A549 (cell line): ENCODE measurements at regions not wholly inside any gene's neighbourhood (a gene's known extent, or its start where the extent isn't known, plus 50 kb on each side); places are given as distances from the start of the nearest gene placed in this dataset.
"Not testable (repeated sequence)": the region's sequence is repeated elsewhere in the genome, so short reads cannot be mapped to it uniquely, and the experiment has no call there.

Source experiments
- ATAC-seq, 2 experiments: fragments of 200-7000 bp in 1 of 2; fragments of >200 bp in 1 of 2; cut with Nextera tagmentation in 1 of 2; cut with Tn5 transposase in 1 of 2; 3 replicates each; pipeline versions ENCODE4 v1.8.0 to v1.9.1; 2018 to 2020; ENCODE audit warnings: mild to moderate bottlenecking in 1 of 2, moderate library complexity in 1 of 2
- CTCF ChIA-PET: fragments of 300-600 bp; sonication (Branson Sonifier 250); formaldehyde crosslinking; extraction: SDS; loops from one replicate; lab custom pipeline; 2021; ENCODE audit warnings: antibody characterized with exemption, inconsistent platforms; lab: Yijun Ruan, JAX
- POLR2A ChIA-PET: fragments of 350-600 bp; formaldehyde crosslinking; extraction: SDS; loops from one replicate; lab custom pipeline; 2021; ENCODE audit warnings: antibody characterized with exemption, inconsistent platforms; lab: Yijun Ruan, JAX
- DNase-seq, 2 experiments: peaks; one replicate each; pipeline versions ENCODE4 v3.0.0 to v3.0.0-alpha.2; 2011 to 2016; ENCODE audit warnings: low read depth in 1 of 2, low spot score in 1 of 2
- FAIRE-seq: peaks from 2 replicates; lab custom pipeline; 2011; peaks lifted over from hg19 to GRCh38; lab: Jason Lieb, UNC
- H3K27ac ChIP-seq, 2 experiments: fragments of >200 bp; sonication (Bioruptor Twin); formaldehyde crosslinking; 3 replicates each; pipeline ENCODE4 v1.5.1; 2016 to 2017
- H3K4me1 ChIP-seq: fragments of >200 bp; sonication (Bioruptor Twin); formaldehyde crosslinking; 3 replicates; pipeline ENCODE4 v1.6.1; 2016
- H3K4me2 ChIP-seq: fragments of >200 bp; sonication (Bioruptor Twin); formaldehyde crosslinking; 3 replicates; pipeline ENCODE4 v1.6.1; 2016
- H3K4me3 ChIP-seq: fragments of >200 bp; sonication (Bioruptor Twin); formaldehyde crosslinking; 3 replicates; pipeline ENCODE4 v1.5.1; 2016
- H3K9me3 ChIP-seq: fragments of >200 bp; sonication (Bioruptor Twin); formaldehyde crosslinking; 3 replicates; pipeline ENCODE4 v1.6.1; 2016
- BHLHE40 ChIP-seq: IDR thresholded peaks from 2 replicates; pipeline ENCODE4 v1.6.1; 2012; ENCODE audit warnings: low read depth, low read length, inconsistent platforms
- CBX8 ChIP-seq: fragments of 200-600 bp; sonication (generic); IDR thresholded peaks from 2 replicates; pipeline ENCODE4 v1.6.1; 2016
- CEBPB ChIP-seq, 2 experiments: fragments of >200 bp in 1 of 2; sonication (Bioruptor Twin) in 1 of 2; formaldehyde crosslinking in 1 of 2; IDR thresholded peaks; 2 replicates each; pipeline ENCODE4 v1.6.1; 2012 to 2016
- EHMT2 ChIP-seq: fragments of 200-600 bp; sonication (generic); IDR thresholded peaks from 2 replicates; pipeline ENCODE4 v1.6.1; 2016; ENCODE audit warnings: antibody characterized with exemption, low read depth, mild to moderate bottlenecking, moderate library complexity
- ESRRA ChIP-seq: fragments of 150-350 bp; IDR thresholded peaks from 2 replicates; pipeline ENCODE4 v1.6.1; 2014; ENCODE audit warnings: mild to moderate bottlenecking, low read length, borderline replicate concordance
- FOSL2 ChIP-seq, 2 experiments: fragments of 450-650 bp in 1 of 2; fragments of >200 bp in 1 of 2; sonication (Bioruptor Twin) in 1 of 2; formaldehyde crosslinking; IDR thresholded peaks; 2 replicates each; pipeline versions ENCODE4 v1.5.0 to v1.6.1; 2016 to 2020; ENCODE audit warnings: mild to moderate bottlenecking in 1 of 2, moderate library complexity in 1 of 2
- HDAC2 ChIP-seq: fragments of 200-600 bp; sonication (generic); IDR thresholded peaks from 2 replicates; pipeline ENCODE4 v1.6.1; 2016
- HEYL ChIP-seq: fragments of 250-450 bp; sonication (Bioruptor Pico); IDR thresholded peaks from 2 replicates; pipeline ENCODE4 v1.8.0; 2021; ENCODE audit warnings: mild to moderate bottlenecking, moderate library complexity
- HOXA7 ChIP-seq: fragments of 250-450 bp; sonication (Bioruptor Pico); IDR thresholded peaks from 2 replicates; pipeline ENCODE4 v1.5.0; 2020; ENCODE audit warnings: mild to moderate bottlenecking, moderate library complexity
- HOXB5 ChIP-seq: fragments of 250-450 bp; sonication (Bioruptor Pico); IDR thresholded peaks from 2 replicates; pipeline ENCODE4 v1.5.0; 2020; ENCODE audit warnings: mild to moderate bottlenecking, moderate library complexity
- JUN ChIP-seq, 2 experiments: fragments of >200 bp; sonication (Bioruptor Twin); formaldehyde crosslinking; IDR thresholded peaks; 2 replicates in 1 of 2; 3 replicates in 1 of 2; pipeline ENCODE4 v1.6.1; 2016 to 2017
- KDM1A ChIP-seq: fragments of 200-600 bp; sonication (generic); IDR thresholded peaks from 2 replicates; pipeline ENCODE4 v1.6.1; 2016; ENCODE audit warnings: low read depth, mild to moderate bottlenecking
- MAZ ChIP-seq: fragments of 150-350 bp; IDR thresholded peaks from 2 replicates; pipeline ENCODE4 v1.6.1; 2014; ENCODE audit warnings: antibody characterized with exemption, low read depth, low read length, borderline replicate concordance
- NFE2L2 ChIP-seq: fragments of 150-350 bp; conservative IDR thresholded peaks from 2 replicates; pipeline ENCODE4 v1.6.1; 2014; ENCODE audit warnings: low read length
- NPAS2 ChIP-seq: fragments of 250-450 bp; sonication (Bioruptor Pico); IDR thresholded peaks from 2 replicates; pipeline ENCODE4 v1.8.0; 2022; ENCODE audit warnings: mild to moderate bottlenecking, moderate library complexity, borderline replicate concordance
- POLR2AphosphoS2 ChIP-seq: conservative IDR thresholded peaks from 2 replicates; pipeline ENCODE4 v1.6.1; 2012; ENCODE audit warnings: low read length, improper control_type of control experiment, inconsistent platforms
- RARB ChIP-seq: fragments of 250-450 bp; sonication (Bioruptor Pico); IDR thresholded peaks from 2 replicates; pipeline ENCODE4 v1.8.0; 2021; ENCODE audit warnings: mild to moderate bottlenecking, moderate library complexity
- RFX5 ChIP-seq: fragments of 450-650 bp; IDR thresholded peaks from 2 replicates; pipeline ENCODE4 v1.7.1; 2014; ENCODE audit warnings: antibody characterized with exemption, mild to moderate bottlenecking, moderate library complexity
- RNF2 ChIP-seq: fragments of 200-600 bp; sonication (generic); IDR thresholded peaks from 2 replicates; pipeline ENCODE4 v1.6.1; 2016; ENCODE audit warnings: low read depth, mild to moderate bottlenecking, antibody characterized with exemption, moderate library complexity, borderline replicate concordance
- SMC3 ChIP-seq: fragments of >200 bp; sonication (Bioruptor Twin); formaldehyde crosslinking; IDR thresholded peaks from 3 replicates; pipeline ENCODE4 v1.6.1; 2018; ENCODE audit warnings: inconsistent platforms
- SREBF2 ChIP-seq: fragments of 450-650 bp; IDR thresholded peaks from 2 replicates; pipeline ENCODE4 v1.6.1; 2014; ENCODE audit warnings: mild to moderate bottlenecking, moderate library complexity
- TFCP2L1 ChIP-seq: fragments of 250-450 bp; sonication (Bioruptor Pico); IDR thresholded peaks from 2 replicates; pipeline ENCODE4 v1.5.0; 2021; ENCODE audit warnings: mild to moderate bottlenecking
- TP53 ChIP-seq: fragments of 250-450 bp; sonication (Bioruptor Pico); IDR thresholded peaks from 2 replicates; pipeline ENCODE4 v1.5.0; 2021; ENCODE audit warnings: mild to moderate bottlenecking, moderate library complexity
- ZFP36 ChIP-seq: fragments of 450-650 bp; IDR thresholded peaks from 2 replicates; pipeline ENCODE4 v1.6.1; 2014; ENCODE audit warnings: borderline replicate concordance; ENCODE audit not compliant: partially characterized antibody
- WGBS: methylation state at CpG from one replicate; pipeline ENCODE4 v1.1.6; 2017; ENCODE audit errors: missing lambda C conversion rate; 5-methylcytosine and 5-hydroxymethylcytosine counted together
- TF ChIP-seq, protein P1 (sequence below): fragments of 250-450 bp; sonication (Bioruptor Pico); IDR thresholded peaks from 2 replicates; pipeline ENCODE4 v1.5.0; 2021; ENCODE audit warnings: mild to moderate bottlenecking, moderate library complexity, borderline replicate concordance
- TF ChIP-seq, protein P2 (sequence below): IDR thresholded peaks from 2 replicates; pipeline ENCODE4 v1.6.1; 2012; ENCODE audit warnings: low read depth, borderline replicate concordance
- TF ChIP-seq, protein P3 (sequence below): IDR thresholded peaks from 2 replicates; pipeline ENCODE4 v1.6.1; 2012
- TF ChIP-seq, protein P4 (sequence below): fragments of 150-350 bp; IDR thresholded peaks from 2 replicates; pipeline ENCODE4 v1.6.1; 2014; ENCODE audit warnings: low read depth, mild to moderate bottlenecking, low read length

DNA sequence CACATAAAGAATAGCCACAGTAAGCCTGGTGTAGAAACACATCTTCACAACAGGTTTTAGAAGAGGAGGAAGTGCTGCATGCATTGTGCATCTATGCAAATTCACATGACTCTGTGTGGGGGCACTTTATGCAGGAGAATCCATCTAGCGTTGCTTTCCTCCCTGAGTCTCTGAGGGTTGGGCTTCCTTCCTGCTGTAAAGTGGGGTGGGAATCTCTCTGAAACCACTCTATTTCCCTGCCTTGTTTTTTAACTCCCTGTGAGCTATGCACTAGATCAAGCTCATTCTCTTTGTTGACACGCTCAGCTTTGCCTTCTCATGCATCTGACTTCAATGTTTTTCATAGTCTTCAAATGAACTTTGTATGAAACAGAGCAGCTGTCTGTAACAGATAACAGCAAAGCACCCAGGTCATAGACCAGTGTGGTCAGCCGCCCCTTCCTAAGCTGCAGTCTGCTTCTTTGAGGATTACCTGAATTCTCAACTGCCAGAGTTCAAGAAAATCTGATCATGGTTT, 102.7 kb upstream of the DPH5 start:
- no peak for ATAC-seq
- H3K4me3 ChIP-seq, result no peak overlapping the region
- TF ChIP-seq RARB (CRISPR knock-in tag) (no peak), TFCP2L1 (CRISPR knock-in tag) (no peak), CBX8 (no peak)
- TF ChIP-seq, all 56 proteins: peak for 0
- FAIRE-seq (no peak), DNase-seq (no peak)
- ChIA-PET CTCF (interaction anchor here (0.7 kb wide), 1 partner anchor 315 kb away, joined by 3 read pairs; no protein-coding TSS in a partner anchor), POLR2A (no interaction called here)
- no peak overlapping the region for H3K27ac ChIP-seq
- H3K4me2 ChIP-seq, result no peak overlapping the region
- WGBS, result 33% methylated on average over 3 of the region's 3 CpGs
- no peaks in the 10 kb centered on the region for H3K9me3 ChIP-seq
- no peaks in the 10 kb centered on the region for H3K4me1 ChIP-seq

DNA sequence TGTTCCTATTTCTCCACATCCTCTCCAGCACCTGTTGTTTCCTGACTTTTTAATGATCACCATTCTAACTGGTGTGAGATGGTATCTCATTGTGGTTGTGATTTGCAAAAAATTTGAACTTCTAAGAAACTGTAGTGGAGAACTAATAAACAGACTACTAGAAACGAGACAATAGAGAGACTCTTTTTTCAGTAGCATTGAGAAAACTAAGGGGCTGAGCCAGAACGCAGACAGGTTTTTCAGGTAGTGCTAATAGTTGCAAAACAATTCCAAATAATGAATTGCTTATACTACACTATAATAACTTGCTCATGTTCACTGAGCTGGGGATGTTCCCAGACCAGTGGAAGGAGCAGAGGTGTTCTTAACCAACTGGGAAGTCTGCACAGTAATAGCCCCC, 98.8 kb upstream of the DPH5 start:
- 23% methylated on average over 2 of the region's 2 CpGs for WGBS
- no peak overlapping the region for H3K4me3 ChIP-seq
- TF ChIP-seq MAZ (no peak), TP53 (CRISPR knock-in tag) (no peak), HOXB5 (no peak), RFX5 (no peak), HEYL (CRISPR knock-in tag) (no peak), ZFP36 (no peak), HDAC2 (no peak), CEBPB (IDR thresholded peaks at IDR 0.05) (no peak)
- TF ChIP-seq, protein P1, sequence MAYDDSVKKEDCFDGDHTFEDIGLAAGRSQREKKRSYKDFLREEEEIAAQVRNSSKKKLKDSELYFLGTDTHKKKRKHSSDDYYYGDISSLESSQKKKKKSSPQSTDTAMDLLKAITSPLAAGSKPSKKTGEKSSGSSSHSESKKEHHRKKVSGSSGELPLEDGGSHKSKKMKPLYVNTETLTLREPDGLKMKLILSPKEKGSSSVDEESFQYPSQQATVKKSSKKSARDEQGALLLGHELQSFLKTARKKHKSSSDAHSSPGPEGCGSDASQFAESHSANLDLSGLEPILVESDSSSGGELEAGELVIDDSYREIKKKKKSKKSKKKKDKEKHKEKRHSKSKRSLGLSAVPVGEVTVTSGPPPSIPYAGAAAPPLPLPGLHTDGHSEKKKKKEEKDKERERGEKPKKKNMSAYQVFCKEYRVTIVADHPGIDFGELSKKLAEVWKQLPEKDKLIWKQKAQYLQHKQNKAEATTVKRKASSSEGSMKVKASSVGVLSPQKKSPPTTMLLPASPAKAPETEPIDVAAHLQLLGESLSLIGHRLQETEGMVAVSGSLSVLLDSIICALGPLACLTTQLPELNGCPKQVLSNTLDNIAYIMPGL (CRISPR knock-in tag), result no peak
- H3K4me2 ChIP-seq, result no peak overlapping the region
- no peak overlapping the region for H3K27ac ChIP-seq
- ChIA-PET POLR2A (no interaction called here), CTCF (no interaction called here)
- H3K9me3 ChIP-seq, result no peaks in the 10 kb centered on the region
- no peak for FAIRE-seq
- no peaks in the 10 kb centered on the region for H3K4me1 ChIP-seq
- ATAC-seq, result no peak
- no peak for DNase-seq

DNA sequence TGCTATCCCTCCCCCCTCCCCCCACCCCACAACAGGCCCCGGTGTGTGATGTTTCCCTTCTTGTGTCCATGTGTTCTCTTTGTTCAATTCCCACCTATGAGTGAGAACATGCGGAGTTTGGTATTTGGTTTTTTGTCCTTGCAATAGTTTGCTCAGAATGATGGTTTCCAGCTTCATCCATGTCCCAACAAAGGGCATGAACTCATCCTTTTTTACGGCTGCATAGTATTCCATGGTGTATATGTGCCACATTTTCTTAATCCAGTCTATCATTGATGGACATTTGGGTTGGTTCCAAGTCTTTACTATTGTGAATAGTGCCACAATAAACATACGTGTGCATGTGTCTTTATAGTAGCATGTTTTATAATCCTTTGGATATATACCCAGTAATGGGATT, 98.3 kb upstream of the DPH5 start:
- CTCF ChIA-PET, H3K27ac ChIP-seq, DNase-seq, H3K4me3 ChIP-seq, H3K4me2 ChIP-seq, ATAC-seq, FAIRE-seq, POLR2A ChIA-PET, H3K9me3 ChIP-seq, H3K4me1 ChIP-seq: not testable (repeated sequence)
- WGBS, result 29% methylated on average over 4 of the region's 4 CpGs

DNA sequence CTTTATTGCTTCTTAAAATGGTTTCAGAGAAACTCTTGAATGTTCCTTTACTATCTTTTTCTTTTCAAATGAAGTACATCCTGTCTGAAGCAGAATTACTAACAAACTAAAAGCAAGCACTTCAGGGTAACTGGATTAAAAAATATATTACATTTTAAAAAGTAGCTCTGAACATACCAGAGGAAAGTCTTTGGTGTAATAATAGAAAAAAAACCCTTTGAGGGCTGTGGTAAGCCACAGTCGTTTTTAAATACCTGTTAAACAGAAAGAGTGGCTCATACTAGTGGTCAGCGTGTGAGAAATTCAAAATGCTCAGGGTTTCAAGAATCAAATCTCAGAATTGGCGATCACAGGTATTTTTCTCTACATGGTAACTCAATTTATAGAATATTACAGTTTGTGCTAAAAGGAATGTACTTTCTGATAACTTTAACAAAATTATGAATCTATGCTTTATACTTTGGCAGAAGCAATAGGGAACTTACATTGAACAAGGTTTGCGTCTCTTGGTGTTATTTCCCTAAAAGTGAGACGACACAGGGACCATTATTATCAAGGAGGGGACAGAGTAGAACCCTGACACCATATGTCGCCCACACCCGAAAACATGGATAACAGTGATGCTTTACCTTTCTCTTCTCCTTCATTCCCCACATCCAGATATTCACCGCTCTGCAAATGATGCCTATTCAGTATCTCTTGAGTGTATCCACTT, 97.0 kb upstream of the DPH5 start:
- Histone ChIP-seq H3K4me2 (no peak overlapping the region), H3K4me1 (no peaks in the 10 kb centered on the region), H3K27ac (no peak overlapping the region), H3K9me3 (no peaks in the 10 kb centered on the region), H3K4me3 (no peak overlapping the region)
- ChIA-PET POLR2A (no interaction called here), CTCF (no interaction called here)
- 46% methylated on average over 8 of the region's 8 CpGs for WGBS
- FAIRE-seq (no peak), DNase-seq (no peak), ATAC-seq (no peak)
- TF ChIP-seq RARB (CRISPR knock-in tag) (no peak), BHLHE40 (no peak), SMC3 (no peak), TP53 (CRISPR knock-in tag) (no peak), EHMT2 (no peak), POLR2AphosphoS2 (no peak), KDM1A (no peak), FOSL2 (IDR thresholded peaks at IDR 0.05) (no peak), FOSL2 (CRISPR knock-in tag; IDR thresholded peaks at IDR 0.05) (no peak), RNF2 (no peak), HOXA7 (CRISPR knock-in tag) (no peak), NPAS2 (CRISPR knock-in tag) (no peak), ESRRA (no peak), SREBF2 (no peak), NFE2L2 (no peak), CEBPB (IDR thresholded peaks at IDR 0.05) (no peak), JUN (IDR thresholded peaks at IDR 0.05) (no peak)
- TF ChIP-seq, protein P2, sequence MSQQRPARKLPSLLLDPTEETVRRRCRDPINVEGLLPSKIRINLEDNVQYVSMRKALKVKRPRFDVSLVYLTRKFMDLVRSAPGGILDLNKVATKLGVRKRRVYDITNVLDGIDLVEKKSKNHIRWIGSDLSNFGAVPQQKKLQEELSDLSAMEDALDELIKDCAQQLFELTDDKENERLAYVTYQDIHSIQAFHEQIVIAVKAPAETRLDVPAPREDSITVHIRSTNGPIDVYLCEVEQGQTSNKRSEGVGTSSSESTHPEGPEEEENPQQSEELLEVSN, result no peak
- TF ChIP-seq, protein P3, sequence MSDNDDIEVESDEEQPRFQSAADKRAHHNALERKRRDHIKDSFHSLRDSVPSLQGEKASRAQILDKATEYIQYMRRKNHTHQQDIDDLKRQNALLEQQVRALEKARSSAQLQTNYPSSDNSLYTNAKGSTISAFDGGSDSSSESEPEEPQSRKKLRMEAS, result no peak
- TF ChIP-seq, protein P4, sequence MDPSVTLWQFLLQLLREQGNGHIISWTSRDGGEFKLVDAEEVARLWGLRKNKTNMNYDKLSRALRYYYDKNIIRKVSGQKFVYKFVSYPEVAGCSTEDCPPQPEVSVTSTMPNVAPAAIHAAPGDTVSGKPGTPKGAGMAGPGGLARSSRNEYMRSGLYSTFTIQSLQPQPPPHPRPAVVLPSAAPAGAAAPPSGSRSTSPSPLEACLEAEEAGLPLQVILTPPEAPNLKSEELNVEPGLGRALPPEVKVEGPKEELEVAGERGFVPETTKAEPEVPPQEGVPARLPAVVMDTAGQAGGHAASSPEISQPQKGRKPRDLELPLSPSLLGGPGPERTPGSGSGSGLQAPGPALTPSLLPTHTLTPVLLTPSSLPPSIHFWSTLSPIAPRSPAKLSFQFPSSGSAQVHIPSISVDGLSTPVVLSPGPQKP, result no peak
